ENCODE measurements at regions not wholly inside any gene's neighbourhood (a gene's known extent, or its start where the extent isn't known, plus 50 kb on each side); places are given as distances from the start of the nearest gene placed in this dataset.

DNA sequence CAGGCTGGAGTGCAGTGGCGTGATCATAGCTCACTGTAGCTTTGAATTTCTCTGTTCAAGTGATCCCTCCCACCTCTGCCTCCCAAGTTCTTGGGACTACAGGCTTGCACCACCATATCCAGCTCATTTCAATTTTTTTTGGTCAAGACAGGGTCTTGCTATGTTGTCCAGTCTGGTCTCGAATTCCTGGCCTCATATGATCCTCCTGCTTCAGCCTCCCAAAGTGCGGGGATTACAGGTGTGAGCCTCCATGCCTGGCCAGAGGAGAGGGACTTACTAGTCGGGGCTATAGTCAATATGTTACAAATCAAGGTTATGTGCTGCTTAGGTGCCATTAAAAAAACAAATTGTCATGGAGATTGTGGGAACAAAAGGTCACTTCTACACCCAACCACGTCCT is 105.3 kb upstream of the GALNT17 start:
- TF ChIP-seq YY1 (IDR thresholded peaks at IDR 0.05; ENCODE audit: low read depth): no peak
- no peak for TF ChIP-seq ZBTB7A (IDR thresholded peaks at IDR 0.05; ENCODE audit: low read depth)
- no peak for TF ChIP-seq CEBPB (IDR thresholded peaks at IDR 0.05)
- no peak for TF ChIP-seq EGR1 (IDR thresholded peaks at IDR 0.05)

DNA sequence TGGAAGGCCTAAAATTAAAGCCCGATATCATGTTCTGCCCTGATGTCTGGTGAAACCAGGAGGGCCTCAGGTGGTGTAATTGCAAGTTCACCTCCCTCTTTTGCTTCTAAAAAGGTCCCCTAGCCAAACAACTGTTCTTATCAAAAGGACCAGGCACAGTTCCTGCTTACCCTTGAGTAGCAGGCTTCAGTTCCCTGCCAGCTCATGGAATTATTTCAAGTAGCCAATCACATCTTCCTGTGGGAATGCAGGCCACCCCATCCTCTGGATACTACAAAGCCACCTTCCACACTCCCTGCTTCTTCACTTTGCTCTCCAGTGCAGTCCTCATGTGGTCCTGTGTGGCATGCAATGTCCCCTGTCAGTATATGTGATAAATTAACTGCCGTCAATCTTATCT is 97.7 kb upstream of the GALNT17 start:
- no peak for TF ChIP-seq TAF1 (IDR thresholded peaks at IDR 0.05; ENCODE audit: low read depth)
- no peak for TF ChIP-seq FOXM1 (IDR thresholded peaks at IDR 0.05; ENCODE audit: borderline replicate concordance, low read depth)
- TF ChIP-seq RAD21 (IDR thresholded peaks at IDR 0.05; ENCODE audit: low read depth): no peak
- TF ChIP-seq ZBTB7A (IDR thresholded peaks at IDR 0.05; ENCODE audit: low read depth): no peak
- no peak for TF ChIP-seq TEAD4 (IDR thresholded peaks at IDR 0.05)
- TF ChIP-seq, protein P1, sequence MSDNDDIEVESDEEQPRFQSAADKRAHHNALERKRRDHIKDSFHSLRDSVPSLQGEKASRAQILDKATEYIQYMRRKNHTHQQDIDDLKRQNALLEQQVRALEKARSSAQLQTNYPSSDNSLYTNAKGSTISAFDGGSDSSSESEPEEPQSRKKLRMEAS (IDR thresholded peaks at IDR 0.05): no peak

DNA sequence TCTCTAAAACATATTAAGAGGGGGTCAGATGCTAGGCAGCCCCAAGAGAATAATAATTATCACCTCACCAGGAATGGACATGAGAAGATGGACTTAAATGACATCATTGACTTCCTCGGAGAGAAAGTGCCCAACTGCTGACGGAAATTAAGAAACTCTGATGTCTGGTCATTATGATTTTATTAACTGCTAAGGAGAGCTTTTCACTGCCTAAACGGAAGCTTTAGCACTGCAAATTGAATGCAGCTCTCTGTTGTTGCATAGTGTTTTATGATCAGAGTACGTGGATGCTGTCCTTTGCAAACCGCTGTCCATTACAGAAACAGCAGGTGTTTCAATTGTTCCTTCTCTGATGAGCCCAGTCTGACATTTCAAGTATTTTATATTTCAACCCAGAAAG is 89.4 kb upstream of the GALNT17 start:
- TF ChIP-seq ZBTB7A (IDR thresholded peaks at IDR 0.05; ENCODE audit: low read depth) (no peak), FOXM1 (IDR thresholded peaks at IDR 0.05; ENCODE audit: borderline replicate concordance, low read depth) (no peak), CEBPB (IDR thresholded peaks at IDR 0.05) (no peak), TAF1 (IDR thresholded peaks at IDR 0.05; ENCODE audit: low read depth) (no peak), RAD21 (IDR thresholded peaks at IDR 0.05; ENCODE audit: low read depth) (no peak), YY1 (IDR thresholded peaks at IDR 0.05; ENCODE audit: low read depth) (no peak), TCF12 (IDR thresholded peaks at IDR 0.05; ENCODE audit: low read depth) (no peak), EGR1 (IDR thresholded peaks at IDR 0.05) (no peak), EP300 (IDR thresholded peaks at IDR 0.05; ENCODE audit: borderline replicate concordance) (no peak), TEAD4 (IDR thresholded peaks at IDR 0.05) (no peak), CREB1 (IDR thresholded peaks at IDR 0.05; ENCODE audit: low read depth) (no peak), NFIC (IDR thresholded peaks at IDR 0.05) (no peak)
- TF ChIP-seq, protein P2, sequence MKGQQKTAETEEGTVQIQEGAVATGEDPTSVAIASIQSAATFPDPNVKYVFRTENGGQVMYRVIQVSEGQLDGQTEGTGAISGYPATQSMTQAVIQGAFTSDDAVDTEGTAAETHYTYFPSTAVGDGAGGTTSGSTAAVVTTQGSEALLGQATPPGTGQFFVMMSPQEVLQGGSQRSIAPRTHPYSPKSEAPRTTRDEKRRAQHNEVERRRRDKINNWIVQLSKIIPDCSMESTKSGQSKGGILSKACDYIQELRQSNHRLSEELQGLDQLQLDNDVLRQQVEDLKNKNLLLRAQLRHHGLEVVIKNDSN (IDR thresholded peaks at IDR 0.05): no peak
- TF ChIP-seq, protein P3, sequence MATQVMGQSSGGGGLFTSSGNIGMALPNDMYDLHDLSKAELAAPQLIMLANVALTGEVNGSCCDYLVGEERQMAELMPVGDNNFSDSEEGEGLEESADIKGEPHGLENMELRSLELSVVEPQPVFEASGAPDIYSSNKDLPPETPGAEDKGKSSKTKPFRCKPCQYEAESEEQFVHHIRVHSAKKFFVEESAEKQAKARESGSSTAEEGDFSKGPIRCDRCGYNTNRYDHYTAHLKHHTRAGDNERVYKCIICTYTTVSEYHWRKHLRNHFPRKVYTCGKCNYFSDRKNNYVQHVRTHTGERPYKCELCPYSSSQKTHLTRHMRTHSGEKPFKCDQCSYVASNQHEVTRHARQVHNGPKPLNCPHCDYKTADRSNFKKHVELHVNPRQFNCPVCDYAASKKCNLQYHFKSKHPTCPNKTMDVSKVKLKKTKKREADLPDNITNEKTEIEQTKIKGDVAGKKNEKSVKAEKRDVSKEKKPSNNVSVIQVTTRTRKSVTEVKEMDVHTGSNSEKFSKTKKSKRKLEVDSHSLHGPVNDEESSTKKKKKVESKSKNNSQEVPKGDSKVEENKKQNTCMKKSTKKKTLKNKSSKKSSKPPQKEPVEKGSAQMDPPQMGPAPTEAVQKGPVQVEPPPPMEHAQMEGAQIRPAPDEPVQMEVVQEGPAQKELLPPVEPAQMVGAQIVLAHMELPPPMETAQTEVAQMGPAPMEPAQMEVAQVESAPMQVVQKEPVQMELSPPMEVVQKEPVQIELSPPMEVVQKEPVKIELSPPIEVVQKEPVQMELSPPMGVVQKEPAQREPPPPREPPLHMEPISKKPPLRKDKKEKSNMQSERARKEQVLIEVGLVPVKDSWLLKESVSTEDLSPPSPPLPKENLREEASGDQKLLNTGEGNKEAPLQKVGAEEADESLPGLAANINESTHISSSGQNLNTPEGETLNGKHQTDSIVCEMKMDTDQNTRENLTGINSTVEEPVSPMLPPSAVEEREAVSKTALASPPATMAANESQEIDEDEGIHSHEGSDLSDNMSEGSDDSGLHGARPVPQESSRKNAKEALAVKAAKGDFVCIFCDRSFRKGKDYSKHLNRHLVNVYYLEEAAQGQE (IDR thresholded peaks at IDR 0.05; ENCODE audit: low read depth): no peak
- TF ChIP-seq, protein P1 (IDR thresholded peaks at IDR 0.05): no peak

DNA sequence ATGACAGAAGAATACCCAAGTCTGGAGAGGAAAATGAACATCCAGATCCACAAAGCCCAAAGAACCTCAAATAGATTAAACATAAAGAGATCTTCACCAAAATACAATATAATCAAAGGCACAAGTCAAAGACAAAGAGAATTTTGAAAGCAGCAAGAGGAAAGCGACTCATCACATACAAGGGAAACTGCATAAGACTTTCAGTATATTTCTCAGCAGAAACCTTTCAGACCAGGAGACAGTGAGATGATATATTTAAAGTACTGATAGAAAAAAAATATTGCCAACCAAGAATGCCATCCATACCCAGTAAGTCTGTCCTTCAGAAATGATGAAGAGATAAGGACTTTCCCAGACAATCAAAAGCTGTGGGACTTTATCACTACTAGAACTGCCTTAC is 81.5 kb upstream of the GALNT17 start:
- TF ChIP-seq TCF12 (IDR thresholded peaks at IDR 0.05; ENCODE audit: low read depth) (no peak), CEBPB (IDR thresholded peaks at IDR 0.05) (no peak), TEAD4 (IDR thresholded peaks at IDR 0.05) (no peak), EP300 (IDR thresholded peaks at IDR 0.05; ENCODE audit: borderline replicate concordance) (no peak), FOXM1 (IDR thresholded peaks at IDR 0.05; ENCODE audit: borderline replicate concordance, low read depth) (no peak), ZBTB7A (IDR thresholded peaks at IDR 0.05; ENCODE audit: low read depth) (no peak), TAF1 (IDR thresholded peaks at IDR 0.05; ENCODE audit: low read depth) (no peak), EGR1 (IDR thresholded peaks at IDR 0.05) (no peak), CREB1 (IDR thresholded peaks at IDR 0.05; ENCODE audit: low read depth) (no peak), YY1 (IDR thresholded peaks at IDR 0.05; ENCODE audit: low read depth) (no peak), NFIC (IDR thresholded peaks at IDR 0.05) (no peak)
- TF ChIP-seq, protein P3 (IDR thresholded peaks at IDR 0.05; ENCODE audit: low read depth): no peak
- TF ChIP-seq, protein P1 (IDR thresholded peaks at IDR 0.05): no peak
- TF ChIP-seq, protein P2 (IDR thresholded peaks at IDR 0.05): no peak

DNA sequence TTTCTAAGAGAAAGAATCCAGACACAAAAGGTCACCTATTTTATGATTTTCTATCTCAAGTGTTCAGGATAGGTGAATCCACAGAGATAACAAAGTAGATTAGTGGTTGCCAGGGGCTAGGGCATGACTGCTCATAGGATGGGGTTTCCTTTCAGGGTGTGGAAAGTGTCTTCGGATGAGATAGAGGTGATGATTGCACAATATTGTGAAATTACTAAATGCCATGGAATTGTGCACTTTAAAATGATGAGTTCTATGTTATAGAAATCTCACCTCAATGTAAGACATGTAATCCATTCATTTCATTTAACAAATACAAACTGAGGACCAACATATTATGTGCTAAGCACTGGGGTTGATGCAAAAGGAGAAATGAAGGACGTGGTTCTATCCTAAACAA is 76.4 kb upstream of the GALNT17 start:
- TF ChIP-seq TAF1 (IDR thresholded peaks at IDR 0.05; ENCODE audit: low read depth) (no peak), ZBTB7A (IDR thresholded peaks at IDR 0.05; ENCODE audit: low read depth) (no peak), EP300 (IDR thresholded peaks at IDR 0.05; ENCODE audit: borderline replicate concordance) (no peak), TCF12 (IDR thresholded peaks at IDR 0.05; ENCODE audit: low read depth) (no peak), TEAD4 (IDR thresholded peaks at IDR 0.05) (no peak), CEBPB (IDR thresholded peaks at IDR 0.05) (no peak), FOXM1 (IDR thresholded peaks at IDR 0.05; ENCODE audit: borderline replicate concordance, low read depth) (no peak), YY1 (IDR thresholded peaks at IDR 0.05; ENCODE audit: low read depth) (no peak), NFIC (IDR thresholded peaks at IDR 0.05) (no peak)
- TF ChIP-seq, protein P1 (IDR thresholded peaks at IDR 0.05): no peak

Data from Ishikawa (cell line).